Endothelial cell of umbilical vein (primary cell): ENCODE measurements at regions not wholly inside any gene's neighbourhood (a gene's known extent, or its start where the extent isn't known, plus 50 kb on each side); places are given as distances from the start of the nearest gene placed in this dataset.

Experiments
- BruUV-seq: library from RNA; stranded (reverse); fragments of 400-500 nt; replicated peaks from 2 replicates; lab custom pipeline; 2021; lab: Mats Ljungman, UMichigan
- CTCF ChIA-PET: fragments of 300-600, 350-600 bp; sonication (Branson Sonifier 250); formaldehyde crosslinking; loops from one replicate; lab custom pipeline; 2021; ENCODE audit warnings: antibody characterized with exemption, inconsistent platforms; lab: Charles Lee
- POLR2A ChIA-PET: fragments of 300-600, 350-600 bp; sonication (Branson Sonifier 250); formaldehyde crosslinking; loops from one replicate; lab custom pipeline; 2021; ENCODE audit warnings: antibody characterized with exemption, inconsistent platforms; lab: Charles Lee
- DNase-seq: peaks from one replicate; pipeline ENCODE4 v3.0.0-alpha.2; 2011; ENCODE audit warnings: low read depth, low spot score
- FAIRE-seq: peaks from 2 replicates; lab custom pipeline; 2011; peaks lifted over from hg19 to GRCh38; lab: Jason Lieb, UNC
- H2AFZ ChIP-seq: 2 replicates; pipeline ENCODE4 v1.6.0; 2012; ENCODE audit warnings: low read depth, low read length, control low read depth, inconsistent platforms
- H3K27ac ChIP-seq: 2 replicates; pipeline ENCODE4 v1.5.1; 2011; ENCODE audit warnings: low read depth, mild to moderate bottlenecking, control low read depth, low read length, moderate library complexity; ENCODE audit not compliant: insufficient read depth
- H3K27me3 ChIP-seq, 2 experiments: 2 replicates each; pipeline versions ENCODE4 v1.6.0 to v1.6.1; 2011; ENCODE audit warnings: low read length in 2 of 2, mixed read lengths in 1 of 2; ENCODE audit not compliant: control insufficient read depth in 2 of 2, insufficient read depth in 2 of 2
- H3K36me3 ChIP-seq, 2 experiments: 2 replicates in 1 of 2; 3 replicates in 1 of 2; pipeline ENCODE4 v1.5.1; 2011; ENCODE audit warnings: low read length in 2 of 2, mild to moderate bottlenecking in 1 of 2, moderate library complexity in 1 of 2; ENCODE audit not compliant: control insufficient read depth in 2 of 2, insufficient read depth in 2 of 2; ENCODE audit errors: extremely low read depth in 1 of 2
- H3K4me1 ChIP-seq: 3 replicates; pipeline ENCODE4 v1.5.1; 2011; ENCODE audit warnings: mild to moderate bottlenecking, low read length; ENCODE audit not compliant: control insufficient read depth, insufficient read depth; ENCODE audit errors: extremely low read depth
- H3K4me2 ChIP-seq: 2 replicates; pipeline ENCODE4 v1.6.1; 2011; ENCODE audit warnings: low read length, control low read depth, mixed read lengths; ENCODE audit not compliant: insufficient read depth
- H3K4me3 ChIP-seq, 3 experiments: fragments of 200-600 bp in 1 of 3; sonication (generic), shearing (Covaris generic) in 1 of 3; replicated peaks in 1 of 3; 2 replicates each; pipeline ENCODE4 v1.5.1; 2011 to 2016; ENCODE audit warnings: control low read depth in 3 of 3, low read length in 3 of 3, mild to moderate bottlenecking in 2 of 3, inconsistent platforms in 1 of 3, low read depth in 1 of 3, moderate library complexity in 1 of 3; ENCODE audit not compliant: insufficient read depth in 1 of 3
- H3K79me2 ChIP-seq: 2 replicates; pipeline ENCODE4 v1.6.0; 2012; ENCODE audit warnings: low read length, inconsistent platforms; ENCODE audit not compliant: control insufficient read depth, insufficient read depth
- H3K9ac ChIP-seq: replicated peaks from 2 replicates; pipeline ENCODE3; 2011; ENCODE audit warnings: low read length, control low read depth; ENCODE audit not compliant: insufficient read depth; ENCODE audit errors: extremely low read depth
- H3K9me1 ChIP-seq: replicated peaks from 3 replicates; pipeline ENCODE4 v1.6.0; 2011; ENCODE audit warnings: mild to moderate bottlenecking, low read length; ENCODE audit not compliant: control insufficient read depth, insufficient read depth; ENCODE audit errors: extremely low read depth
- H3K9me3 ChIP-seq: replicated peaks from 2 replicates; pipeline ENCODE4 v1.5.1; 2012; ENCODE audit warnings: low read length, inconsistent platforms; ENCODE audit not compliant: control insufficient read depth, insufficient read depth
- H4K20me1 ChIP-seq: replicated peaks from 2 replicates; pipeline ENCODE3; 2011; ENCODE audit warnings: mild to moderate bottlenecking, low read length; ENCODE audit not compliant: control insufficient read depth, insufficient read depth; ENCODE audit errors: extremely low read depth
- CTCF ChIP-seq, 2 donors: IDR thresholded peaks; 1 replicate in 1 of 2; 2 replicates in 1 of 2; pipeline ENCODE4 v1.5.1; 2011; ENCODE audit warnings: low read length in 2 of 2, mild to moderate bottlenecking in 2 of 2, moderate library complexity in 2 of 2, control low read depth in 1 of 2, inconsistent platforms in 1 of 2, low read depth in 1 of 2; ENCODE audit not compliant: insufficient read depth in 1 of 2; ENCODE audit errors: extremely low read depth in 1 of 2
- EZH2 ChIP-seq: IDR thresholded peaks from 2 replicates; pipeline ENCODE4 v1.6.1; 2012; ENCODE audit warnings: borderline replicate concordance, low read depth, mild to moderate bottlenecking, moderate library complexity, low read length, inconsistent platforms; ENCODE audit not compliant: severe bottlenecking
- FOS ChIP-seq: IDR thresholded peaks from 2 replicates; pipeline ENCODE4 v1.6.1; 2011; ENCODE audit warnings: mild to moderate bottlenecking, low read length, moderate library complexity, borderline replicate concordance; ENCODE audit not compliant: insufficient read depth
- GATA2 ChIP-seq: IDR thresholded peaks from 2 replicates; pipeline ENCODE4 v1.7.0; 2011; ENCODE audit warnings: low read depth, mild to moderate bottlenecking, moderate library complexity, mixed read lengths, low read length; ENCODE audit not compliant: insufficient read length, insufficient read depth
- JUN ChIP-seq: IDR thresholded peaks from 2 replicates; pipeline ENCODE4 v1.6.1; 2011; ENCODE audit warnings: borderline replicate concordance, low read depth; ENCODE audit not compliant: insufficient read length, insufficient read depth
- MAX ChIP-seq: IDR thresholded peaks from 2 replicates; pipeline ENCODE4 v1.6.1; 2011; ENCODE audit not compliant: insufficient read depth, insufficient read length
- MYC ChIP-seq: IDR thresholded peaks from one replicate; pipeline ENCODE4 v1.6.1; 2011; ENCODE audit warnings: mild to moderate bottlenecking, low read depth, low read length
- POLR2A ChIP-seq: IDR thresholded peaks from 2 replicates; pipeline ENCODE4 v1.6.1; 2012; ENCODE audit warnings: low read depth, mild to moderate bottlenecking, control low read depth, low read length
- POLR2AphosphoS5 ChIP-seq: IDR thresholded peaks from 2 replicates; pipeline ENCODE4 v1.6.1; 2012; ENCODE audit warnings: low read depth, mild to moderate bottlenecking, control low read depth, low read length, moderate library complexity; ENCODE audit not compliant: insufficient read depth
- dilution Hi-C: fragments of 300-500 bp; cut with MboI; formaldehyde crosslinking; loops from one replicate; pipeline ENCODE4 v1.15.0; 2019; ENCODE audit warnings: low sequenced_read_pairs; ENCODE audit not compliant: extremely low pct_ligation_motif_present
- intact Hi-C: fragments of 100-400 bp; cut with micrococcal nuclease; formaldehyde crosslinking; loops from one replicate; pipeline ENCODE4 v1.10.0; 2022

- dilution Hi-C loops (no loop called here), intact Hi-C loops (loop anchor here (10.0 kb wide), 1 partner anchor 1840 kb away; no protein-coding TSS in a partner anchor)
- peaks cover 4% of the 10 kb centered on the region for H3K79me2 ChIP-seq
- peaks cover 9% of the 10 kb centered on the region for H3K4me1 ChIP-seq
- no peaks in the 10 kb centered on the region for H3K27me3 ChIP-seq
- no peak overlapping the region for H3K4me2 ChIP-seq
- H3K9me1 ChIP-seq: no peaks in the 10 kb centered on the region
- FAIRE-seq (no peak), DNase-seq (no peak)
- POLR2A ChIA-PET: interaction anchor here (0.6 kb wide), 1 partner anchor 79 kb away, joined by 5 read pairs; no protein-coding TSS in a partner anchor
- TF ChIP-seq POLR2A: no peak
- TF ChIP-seq FOS: no peak
- no peak for TF ChIP-seq MYC
- no peak for TF ChIP-seq GATA2
- TF ChIP-seq MAX: no peak
- no peak for TF ChIP-seq POLR2AphosphoS5
- TF ChIP-seq CTCF (IDR thresholded peaks at IDR 0.05; ENCODE audit: extremely low read depth in 1 of 2, insufficient read depth in 1 of 2, low read depth in 1 of 2, low read length in 2 of 2): no peak
- TF ChIP-seq JUN: no peak
- no peak for TF ChIP-seq EZH2
- H3K9me3 ChIP-seq: no peaks in the 10 kb centered on the region
- H3K4me3 ChIP-seq: no peak overlapping the region
- H3K36me3 ChIP-seq: no peaks in the 10 kb centered on the region
- H2AFZ ChIP-seq: no peak overlapping the region
- H3K27ac ChIP-seq: no peak overlapping the region
- no peak overlapping the region for H3K9ac ChIP-seq
- BruUV-seq: no TSS peak
- H4K20me1 ChIP-seq: no peaks in the 10 kb centered on the region
- CTCF ChIA-PET: interaction anchor here (0.5 to 2.2 kb wide), 3 partner anchors 18 to 537 kb away, joined by 3 to 6 read pairs (median 4); no protein-coding TSS in a partner anchor
Observed at GRCh38 chr1:244294599-244295224, 157.0 kb downstream of the ADSS2 start.
